HepG2 (cell line): ENCODE measurements at regions not wholly inside any gene's neighbourhood (a gene's known extent, or its start where the extent isn't known, plus 50 kb on each side); places are given as distances from the start of the nearest gene placed in this dataset.
A peak's percentile ranks its signal among the peaks of the same experiment; 100 is the strongest.

Experiments used
- BATF2 ChIP-seq: sonication (generic); formaldehyde crosslinking; IDR thresholded peaks from 2 replicates; pipeline ENCODE4 v1.8.0; 2022; ENCODE audit warnings: mild to moderate bottlenecking, missing genetic modification reagents, moderate library complexity
- BORCS8-MEF2B ChIP-seq: sonication (generic); formaldehyde crosslinking; IDR thresholded peaks from 2 replicates; pipeline ENCODE4 v1.8.0; 2022; ENCODE audit warnings: mild to moderate bottlenecking, missing genetic modification reagents
- E2F1 ChIP-seq: sonication (generic); formaldehyde crosslinking; IDR thresholded peaks from 2 replicates; pipeline ENCODE4 v1.5.0; 2020; ENCODE audit warnings: missing genetic modification reagents
- HBP1 ChIP-seq: IDR thresholded peaks from 2 replicates; pipeline ENCODE4 v1.6.1; 2016; ENCODE audit warnings: low read depth, control low read depth
- IKZF1 ChIP-seq: fragments of 450-650 bp; IDR thresholded peaks from 2 replicates; pipeline ENCODE4 v1.7.1; 2016
- MAZ ChIP-seq, 2 experiments: sonication (generic) in 1 of 2; formaldehyde crosslinking in 1 of 2; IDR thresholded peaks; 2 replicates each; pipeline versions ENCODE4 v1.5.0 to v1.6.1; 2012 to 2020; ENCODE audit warnings: low read depth in 2 of 2, mild to moderate bottlenecking in 2 of 2, borderline replicate concordance in 1 of 2, improper control_type of control experiment in 1 of 2, low read length in 1 of 2, missing genetic modification reagents in 1 of 2, moderate library complexity in 1 of 2
- MTERF4 ChIP-seq: sonication (generic); formaldehyde crosslinking; IDR thresholded peaks from 2 replicates; pipeline ENCODE4 v1.8.0; 2023; ENCODE audit warnings: mild to moderate bottlenecking, missing genetic modification reagents
- MYPOP ChIP-seq: sonication (generic); formaldehyde crosslinking; IDR thresholded peaks from 2 replicates; pipeline ENCODE4 v1.8.1; 2023; ENCODE audit warnings: mild to moderate bottlenecking, moderate library complexity, missing genetic modification reagents
- PTBP1 ChIP-seq: fragments of 200-400 bp; formaldehyde crosslinking; IDR thresholded peaks from 2 replicates; pipeline ENCODE4 v1.6.1; 2018; ENCODE audit warnings: low read length, low read depth; ENCODE audit not compliant: poor library complexity, severe bottlenecking
- RFX5 ChIP-seq: IDR thresholded peaks from 2 replicates; pipeline ENCODE4 v1.6.1; 2011; ENCODE audit warnings: low read depth, low read length, improper control_type of control experiment
- RORA ChIP-seq: sonication (generic); formaldehyde crosslinking; IDR thresholded peaks from 2 replicates; pipeline ENCODE4 v1.5.0; 2020; ENCODE audit warnings: mild to moderate bottlenecking, missing genetic modification reagents, moderate library complexity
- RXRB ChIP-seq: IDR thresholded peaks from 2 replicates; pipeline ENCODE4 v1.6.1; 2016; ENCODE audit warnings: borderline replicate concordance, missing genetic modification reagents, missing compliant biosample characterization
- SETDB1 ChIP-seq: sonication (generic); formaldehyde crosslinking; IDR thresholded peaks from 2 replicates; pipeline ENCODE4 v1.5.1; 2020; ENCODE audit warnings: missing genetic modification reagents, mild to moderate bottlenecking, borderline replicate concordance
- SIN3B ChIP-seq: fragments of 150-350 bp; IDR thresholded peaks from 2 replicates; pipeline ENCODE4 v1.6.1; 2014; ENCODE audit warnings: low read length
- TARDBP ChIP-seq: sonication (generic); formaldehyde crosslinking; IDR thresholded peaks from 2 replicates; pipeline ENCODE4 v1.8.0; 2022; ENCODE audit warnings: mild to moderate bottlenecking, missing genetic modification reagents
- THAP8 ChIP-seq: sonication (generic); formaldehyde crosslinking; IDR thresholded peaks from 2 replicates; pipeline ENCODE4 v1.5.1; 2020; ENCODE audit warnings: missing genetic modification reagents, mild to moderate bottlenecking, borderline replicate concordance
- ZFP82 ChIP-seq: sonication (generic); formaldehyde crosslinking; IDR thresholded peaks from 2 replicates; pipeline ENCODE4 v1.5.1; 2020; ENCODE audit warnings: mild to moderate bottlenecking, missing genetic modification reagents, borderline replicate concordance
- ZNF577 ChIP-seq: sonication (generic); formaldehyde crosslinking; IDR thresholded peaks from 2 replicates; pipeline ENCODE4 v1.4.0; 2020; ENCODE audit warnings: mild to moderate bottlenecking, low read depth, missing genetic modification reagents, borderline replicate concordance
- ZNF619 ChIP-seq: sonication (generic); formaldehyde crosslinking; IDR thresholded peaks from 2 replicates; pipeline ENCODE4 v1.4.0; 2020; ENCODE audit warnings: mild to moderate bottlenecking, missing genetic modification reagents
- ZNF766 ChIP-seq: sonication (generic); formaldehyde crosslinking; IDR thresholded peaks from 2 replicates; pipeline ENCODE4 v1.5.0; 2020; ENCODE audit warnings: missing genetic modification reagents, borderline replicate concordance
- ZNF775 ChIP-seq: sonication (generic); formaldehyde crosslinking; IDR thresholded peaks from 2 replicates; pipeline ENCODE4 v1.4.0; 2020; ENCODE audit warnings: missing genetic modification reagents, mild to moderate bottlenecking, moderate library complexity, borderline replicate concordance
- ZUFSP ChIP-seq: sonication (generic); formaldehyde crosslinking; IDR thresholded peaks from 2 replicates; pipeline ENCODE4 v1.9.0; 2021; ENCODE audit warnings: missing genetic modification reagents, mild to moderate bottlenecking, borderline replicate concordance

- TF ChIP-seq MTERF4 (CRISPR knock-in tag), result no peak
- no peak for TF ChIP-seq ZNF775
- no peak for TF ChIP-seq ZNF619
- no peak for TF ChIP-seq ZUFSP (CRISPR knock-in tag)
- no peak for TF ChIP-seq MAZ (IDR thresholded peaks at IDR 0.05; ENCODE audit: borderline replicate concordance, low read depth, low read length)
- no peak for TF ChIP-seq MAZ (CRISPR knock-in tag; IDR thresholded peaks at IDR 0.05; ENCODE audit: low read depth)
- no peak for TF ChIP-seq ZFP82 (CRISPR knock-in tag)
- peak; percentile 54 for TF ChIP-seq RXRB
- no peak for TF ChIP-seq THAP8
- TF ChIP-seq MYPOP, result no peak
- TF ChIP-seq ZNF577 (CRISPR knock-in tag), result no peak
- TF ChIP-seq SIN3B, result no peak
- TF ChIP-seq TARDBP (CRISPR knock-in tag), result no peak
- no peak for TF ChIP-seq PTBP1
- no peak for TF ChIP-seq SETDB1 (CRISPR knock-in tag)
- TF ChIP-seq BORCS8-MEF2B (CRISPR knock-in tag), result no peak
- TF ChIP-seq ZNF766 (CRISPR knock-in tag), result no peak
- no peak for TF ChIP-seq BATF2 (CRISPR knock-in tag)
- TF ChIP-seq RFX5, result no peak
- TF ChIP-seq RORA (CRISPR knock-in tag), result 0 out of 2 replicates have a peak, but pooled peaks have one; percentile 54
- no peak for TF ChIP-seq E2F1 (CRISPR knock-in tag)
- TF ChIP-seq IKZF1, result no peak
- no peak for TF ChIP-seq HBP1 (CRISPR knock-in tag)
These were observed 97.7 kb upstream of the ACSL4 start (continued) for GRCh38 chrX:109830704-109831206.
